ENCODE measurements at regions not wholly inside any gene's neighbourhood (a gene's known extent, or its start where the extent isn't known, plus 50 kb on each side); places are given as distances from the start of the nearest gene placed in this dataset.

DNA sequence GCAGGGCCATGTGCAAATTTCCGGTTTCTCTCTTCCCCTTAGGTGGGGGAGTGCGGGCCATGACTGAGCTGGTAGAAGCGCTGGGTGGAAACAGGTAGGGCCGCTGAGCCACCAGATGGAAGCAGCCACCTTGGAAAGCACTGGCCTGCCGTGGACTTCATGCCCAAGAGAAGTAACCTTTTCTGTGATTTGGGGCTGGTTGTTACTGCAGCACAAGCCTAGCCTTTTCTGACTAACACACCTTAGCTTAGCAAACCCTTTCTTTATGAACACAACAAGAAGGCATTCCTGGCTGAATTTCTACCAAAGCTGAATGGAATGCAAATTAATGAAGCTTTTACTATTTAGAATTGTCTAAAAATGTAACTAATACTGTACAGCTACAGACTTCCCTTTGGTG lies 149.6 kb upstream of the UBE2E1 start:
- TF ChIP-seq, protein P1, sequence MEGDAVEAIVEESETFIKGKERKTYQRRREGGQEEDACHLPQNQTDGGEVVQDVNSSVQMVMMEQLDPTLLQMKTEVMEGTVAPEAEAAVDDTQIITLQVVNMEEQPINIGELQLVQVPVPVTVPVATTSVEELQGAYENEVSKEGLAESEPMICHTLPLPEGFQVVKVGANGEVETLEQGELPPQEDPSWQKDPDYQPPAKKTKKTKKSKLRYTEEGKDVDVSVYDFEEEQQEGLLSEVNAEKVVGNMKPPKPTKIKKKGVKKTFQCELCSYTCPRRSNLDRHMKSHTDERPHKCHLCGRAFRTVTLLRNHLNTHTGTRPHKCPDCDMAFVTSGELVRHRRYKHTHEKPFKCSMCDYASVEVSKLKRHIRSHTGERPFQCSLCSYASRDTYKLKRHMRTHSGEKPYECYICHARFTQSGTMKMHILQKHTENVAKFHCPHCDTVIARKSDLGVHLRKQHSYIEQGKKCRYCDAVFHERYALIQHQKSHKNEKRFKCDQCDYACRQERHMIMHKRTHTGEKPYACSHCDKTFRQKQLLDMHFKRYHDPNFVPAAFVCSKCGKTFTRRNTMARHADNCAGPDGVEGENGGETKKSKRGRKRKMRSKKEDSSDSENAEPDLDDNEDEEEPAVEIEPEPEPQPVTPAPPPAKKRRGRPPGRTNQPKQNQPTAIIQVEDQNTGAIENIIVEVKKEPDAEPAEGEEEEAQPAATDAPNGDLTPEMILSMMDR (conservative IDR thresholded peaks at IDR 0.05; ENCODE audit: low read length): no peak
- no peak for TF ChIP-seq EZH2phosphoT487 (IDR thresholded peaks at IDR 0.05; ENCODE audit: borderline replicate concordance)

All from Loucy (cell line).